Activated naive CD4-positive, alpha-beta T cell treated with anti-CD3 and anti-CD28 coated beads, Interleukin-2, amount 50 U/mL, for 16 hours (primary cell): ENCODE measurements at regions not wholly inside any gene's neighbourhood (a gene's known extent, or its start where the extent isn't known, plus 50 kb on each side); places are given as distances from the start of the nearest gene placed in this dataset.
A peak's percentile ranks its signal among the peaks of the same experiment; 100 is the strongest.
"Not testable (repeated sequence)": the region's sequence is repeated elsewhere in the genome, so short reads cannot be mapped to it uniquely, and the experiment has no call there.

Experiments
- DNase-seq: peaks from one replicate; pipeline ENCODE4 v3.0.0-alpha.2; 2020

DNA sequence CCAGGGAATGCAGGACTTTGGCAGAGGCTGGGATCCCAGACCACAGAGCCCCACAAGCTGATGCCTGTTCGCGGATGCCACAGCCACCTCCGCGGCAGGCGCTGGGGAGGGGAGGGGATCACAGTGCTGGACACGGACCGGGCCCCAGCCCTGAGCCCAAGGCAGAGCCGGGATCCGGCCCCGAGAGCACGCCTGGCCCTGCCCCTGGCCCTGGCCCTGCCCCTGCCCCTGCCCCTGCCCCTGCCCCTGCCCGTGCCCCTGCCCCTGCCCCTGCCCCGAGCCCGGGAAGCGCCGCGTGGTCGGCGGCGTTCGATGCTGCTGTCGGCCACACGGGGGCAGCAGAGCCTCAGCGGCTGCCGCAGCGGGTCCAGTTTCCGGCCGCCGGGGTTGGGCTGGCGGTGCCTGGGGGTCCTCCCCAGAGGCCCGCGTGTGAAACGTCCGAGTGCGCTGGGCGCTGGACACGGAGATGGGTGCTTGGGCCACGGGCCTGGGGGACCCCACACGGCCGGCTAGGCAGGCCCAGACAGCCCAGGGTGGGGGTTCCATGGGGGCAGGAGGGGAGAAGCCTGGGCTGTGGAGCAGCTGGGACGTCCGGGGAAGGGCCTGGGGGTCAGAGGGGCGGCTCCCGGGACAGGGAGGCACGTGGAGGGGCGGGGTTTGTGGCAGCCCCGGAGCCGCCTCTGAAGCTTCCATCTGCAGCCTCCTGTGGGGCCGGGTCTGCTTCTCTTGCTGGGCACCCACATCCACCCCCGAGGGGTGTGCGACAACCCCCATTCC, 153.8 kb downstream of the TMEM121 start:
- peak; percentile 38 for DNase-seq

DNA sequence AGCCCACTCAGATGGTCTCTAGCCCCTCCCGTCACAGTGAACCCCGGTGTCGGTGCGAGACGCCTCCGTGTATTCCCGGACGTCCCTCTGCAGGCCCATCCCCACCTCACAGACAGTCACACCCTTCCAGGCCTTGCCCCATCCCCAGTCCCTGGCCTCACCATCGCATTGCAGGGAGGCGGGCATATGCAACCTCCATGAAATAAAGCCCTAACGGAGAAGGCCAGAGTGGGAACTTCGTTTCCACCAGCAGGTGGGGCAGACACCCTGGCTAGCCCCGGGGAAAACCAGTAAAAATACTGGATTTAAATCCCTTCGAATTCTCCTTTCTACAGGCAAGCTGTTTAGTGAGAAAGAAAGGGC, 154.3 kb downstream of the TMEM121 start:
- DNase-seq: not testable (repeated sequence)

DNA sequence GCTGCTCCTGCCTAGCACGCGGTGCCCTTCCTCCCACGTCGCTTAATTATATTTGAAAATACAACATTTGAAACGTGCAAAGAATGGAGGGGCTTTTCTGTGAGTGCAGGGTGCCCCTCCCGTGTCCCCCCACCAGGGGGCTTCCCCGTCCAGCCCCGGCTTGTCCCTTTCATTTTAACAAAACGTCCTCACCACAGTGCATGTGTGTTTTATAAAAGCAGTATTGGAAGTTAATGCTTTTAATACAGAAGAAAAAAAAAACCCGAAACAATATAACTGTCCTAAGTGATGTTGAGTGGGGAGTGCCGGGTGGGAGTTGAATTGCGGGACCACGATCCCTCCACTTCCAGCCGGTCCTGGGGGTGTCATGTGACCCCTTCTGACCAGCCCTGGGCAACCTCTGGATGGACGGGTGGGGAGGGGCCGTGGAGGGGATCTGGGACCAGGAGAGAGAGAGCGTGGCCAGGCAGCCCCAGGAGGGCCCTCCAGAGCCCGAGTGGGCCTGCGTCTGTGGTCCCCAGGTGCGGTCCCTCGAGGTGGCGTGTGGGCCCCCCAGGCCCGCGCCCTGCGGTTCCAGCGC, 155.3 kb downstream of the TMEM121 start:
- not testable (repeated sequence) for DNase-seq

DNA sequence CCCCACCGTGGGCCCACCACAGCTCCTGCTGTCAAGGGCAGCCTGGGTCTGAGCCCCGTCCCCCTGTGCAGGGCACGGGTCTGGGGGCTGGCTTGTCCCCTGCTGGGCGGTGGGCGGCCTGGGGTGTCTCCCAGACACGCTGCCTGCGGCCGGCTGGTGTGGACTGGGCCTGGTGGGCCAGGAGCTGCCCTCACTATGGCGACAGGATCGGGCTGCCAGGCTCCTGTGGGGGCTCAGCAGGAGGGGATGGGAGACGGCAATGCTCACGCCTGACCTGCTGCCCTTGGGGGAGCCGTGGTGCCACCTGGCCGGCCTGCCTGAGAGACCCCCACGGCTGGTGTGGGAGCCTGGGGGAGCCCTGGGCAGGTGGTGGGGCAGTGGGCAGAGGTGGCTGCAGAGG, 156.1 kb downstream of the TMEM121 start:
- DNase-seq: not testable (repeated sequence)

DNA sequence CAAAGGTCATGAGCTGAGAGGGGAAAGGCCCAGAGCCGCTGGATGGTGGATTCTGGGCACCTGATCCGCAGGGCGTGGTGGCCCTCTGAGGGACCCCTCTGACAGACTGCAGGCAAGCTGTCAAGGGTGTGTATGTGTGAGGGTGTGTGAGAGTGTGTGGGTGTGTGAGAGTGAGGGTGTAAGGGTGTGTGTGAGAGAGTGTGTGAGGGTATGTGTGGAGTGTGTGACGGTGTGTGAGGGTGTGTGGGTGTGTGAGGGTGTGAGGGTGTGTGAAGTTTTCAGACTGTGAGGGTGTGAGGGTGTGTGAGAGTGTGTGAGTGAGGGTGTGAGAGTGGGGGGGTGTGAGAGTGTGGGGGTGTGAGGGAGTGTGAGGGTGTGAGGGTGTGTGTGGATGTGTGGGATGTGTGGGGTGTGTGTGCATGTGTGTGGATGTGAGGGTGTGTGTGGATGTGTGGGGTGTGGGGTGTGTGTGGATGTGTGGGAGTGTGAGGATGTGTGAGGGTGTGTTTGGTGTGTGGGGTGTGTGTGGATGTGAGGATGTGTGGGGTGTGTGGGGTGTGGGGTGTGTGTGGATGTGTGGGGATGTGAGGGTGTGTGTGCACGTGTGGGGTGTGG, 156.7 kb downstream of the TMEM121 start:
- no peak for DNase-seq

DNA sequence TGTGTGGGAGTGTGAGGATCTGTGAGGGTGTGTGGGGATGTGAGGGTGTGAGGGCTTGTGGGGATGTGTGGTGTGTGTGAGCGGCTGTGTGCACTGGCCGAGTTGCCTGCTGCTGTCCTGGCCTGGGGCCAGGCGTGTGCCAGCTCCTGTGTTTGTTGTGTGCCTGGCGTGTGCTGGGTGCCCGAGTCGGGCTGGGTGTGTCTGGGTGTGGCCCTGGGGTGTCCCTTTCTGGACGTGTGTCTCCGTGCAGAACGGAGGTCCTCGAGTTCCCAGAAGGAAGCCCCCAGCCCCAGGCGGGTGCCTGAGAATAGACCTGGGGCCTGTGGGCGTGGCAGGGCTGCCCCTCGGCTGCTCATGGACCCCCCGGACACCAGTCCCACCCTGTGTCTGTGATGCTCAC, 157.7 kb downstream of the TMEM121 start:
- DNase-seq: not testable (repeated sequence)

DNA sequence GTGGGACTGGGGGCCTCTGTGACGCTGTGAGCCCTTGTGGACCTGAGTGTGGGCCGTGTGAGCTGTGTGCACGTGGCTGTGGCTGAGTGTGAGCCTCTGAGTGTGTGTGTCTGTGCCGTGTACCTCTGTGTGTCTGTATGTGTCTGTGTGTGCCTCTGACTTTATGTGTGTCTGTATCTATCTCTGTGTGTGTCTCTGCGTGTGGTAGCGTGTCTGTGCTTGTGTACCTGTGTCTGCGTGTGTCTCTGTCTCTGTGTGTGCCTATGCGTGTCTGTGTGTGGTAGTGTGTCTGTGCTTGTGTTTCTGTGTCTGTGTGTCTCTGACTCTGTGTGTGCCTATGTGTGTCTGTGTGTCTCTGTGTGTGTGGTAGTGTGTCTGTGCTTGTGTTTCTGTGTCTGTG, 158.2 kb downstream of the TMEM121 start:
- DNase-seq: not testable (repeated sequence)

DNA sequence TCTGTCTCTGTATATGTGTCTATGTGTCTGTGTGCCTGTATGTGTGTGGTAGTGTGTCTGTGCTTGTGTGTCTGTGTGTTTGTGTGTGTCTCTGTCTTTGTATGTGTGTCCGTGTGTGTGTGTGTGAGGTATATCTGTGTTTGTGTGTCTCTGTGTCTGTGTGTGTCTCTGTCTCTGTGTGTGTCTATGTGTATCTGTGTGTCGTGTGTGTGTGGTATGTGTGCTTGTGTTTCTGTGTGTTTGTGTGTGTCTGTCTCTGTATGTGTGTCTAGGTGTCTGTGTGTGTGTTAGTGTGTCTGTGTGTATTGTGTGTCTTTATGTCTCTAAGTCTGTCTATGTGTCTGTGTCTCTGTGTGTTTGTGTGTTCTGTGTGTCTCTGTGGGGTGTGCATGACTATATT, 158.6 kb downstream of the TMEM121 start:
- no peak for DNase-seq

DNA sequence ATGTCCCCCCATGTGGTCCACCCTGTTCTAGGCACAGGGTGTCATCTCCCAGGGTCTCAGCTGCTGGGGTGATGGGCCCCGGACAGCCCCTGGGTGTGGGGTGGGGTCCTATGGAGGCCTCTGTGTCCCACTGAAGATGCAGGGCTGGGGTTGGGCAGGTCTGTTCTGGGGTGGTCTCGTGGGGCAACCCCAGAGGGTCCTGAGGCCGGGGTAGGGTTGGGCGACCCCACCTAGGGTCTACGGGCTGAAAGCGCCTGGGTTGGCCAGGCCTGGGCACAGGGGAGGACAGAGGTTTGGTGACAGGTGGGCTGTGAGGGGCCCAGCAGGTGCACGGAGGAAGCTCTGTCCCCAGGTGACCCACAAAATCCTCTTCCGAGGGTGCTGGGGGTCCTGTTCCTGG, 159.2 kb downstream of the TMEM121 start:
- not testable (repeated sequence) for DNase-seq

DNA sequence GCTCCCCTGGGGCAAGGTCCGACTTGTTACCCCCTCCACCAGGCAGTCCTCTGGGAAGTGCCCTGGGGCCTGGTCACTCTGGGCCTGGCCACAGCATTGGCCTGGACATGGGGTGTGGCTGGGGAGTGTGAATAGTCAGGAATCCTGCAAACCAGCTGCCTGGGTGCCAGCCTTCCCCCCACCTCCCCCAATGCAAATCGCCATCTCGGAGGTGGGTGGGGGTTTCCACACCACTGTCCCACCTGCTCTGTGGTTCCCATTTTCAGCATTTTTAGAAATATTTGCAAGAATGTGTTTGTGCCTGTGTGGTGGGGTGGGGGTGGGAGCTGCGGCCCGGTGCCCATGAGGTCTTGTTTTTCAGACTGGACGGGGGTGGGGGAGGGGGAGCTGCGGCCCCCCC, 159.7 kb downstream of the TMEM121 start:
- not testable (repeated sequence) for DNase-seq

DNA sequence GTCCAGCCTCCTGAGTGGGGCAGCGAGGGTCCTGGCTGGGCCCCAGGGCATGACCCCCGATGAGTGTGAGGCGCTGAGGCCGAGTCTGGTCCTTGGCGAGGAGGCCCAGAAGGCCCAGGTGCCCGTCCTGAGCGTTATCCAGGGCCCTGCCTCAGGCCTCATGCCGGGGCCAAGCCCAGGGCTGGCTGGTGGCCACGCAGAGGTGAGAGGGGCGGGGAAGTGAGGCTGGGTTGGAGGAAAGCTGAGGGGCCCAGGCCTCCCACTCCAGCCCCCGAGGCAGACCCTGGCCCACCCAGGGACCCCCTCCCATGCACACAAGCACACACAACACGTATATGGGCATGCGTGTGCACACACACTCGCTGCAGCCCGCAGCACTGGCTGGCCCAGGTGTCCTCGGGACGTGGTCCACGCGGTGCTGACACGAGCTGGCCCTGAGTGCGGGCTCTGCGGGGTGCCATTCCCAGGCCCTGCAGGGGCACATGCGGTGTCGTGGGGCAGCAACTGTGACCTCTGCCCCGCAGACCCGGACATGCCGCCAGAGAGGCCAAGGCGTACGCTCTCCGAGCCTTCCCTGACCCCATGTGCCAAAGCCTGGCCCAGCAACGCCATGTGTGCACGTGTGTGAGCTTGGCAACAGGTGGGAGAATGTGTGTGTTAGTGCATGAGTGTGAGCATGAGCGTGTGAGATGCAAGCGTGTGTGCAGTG, 160.2 kb downstream of the TMEM121 start:
- DNase-seq: not testable (repeated sequence)

DNA sequence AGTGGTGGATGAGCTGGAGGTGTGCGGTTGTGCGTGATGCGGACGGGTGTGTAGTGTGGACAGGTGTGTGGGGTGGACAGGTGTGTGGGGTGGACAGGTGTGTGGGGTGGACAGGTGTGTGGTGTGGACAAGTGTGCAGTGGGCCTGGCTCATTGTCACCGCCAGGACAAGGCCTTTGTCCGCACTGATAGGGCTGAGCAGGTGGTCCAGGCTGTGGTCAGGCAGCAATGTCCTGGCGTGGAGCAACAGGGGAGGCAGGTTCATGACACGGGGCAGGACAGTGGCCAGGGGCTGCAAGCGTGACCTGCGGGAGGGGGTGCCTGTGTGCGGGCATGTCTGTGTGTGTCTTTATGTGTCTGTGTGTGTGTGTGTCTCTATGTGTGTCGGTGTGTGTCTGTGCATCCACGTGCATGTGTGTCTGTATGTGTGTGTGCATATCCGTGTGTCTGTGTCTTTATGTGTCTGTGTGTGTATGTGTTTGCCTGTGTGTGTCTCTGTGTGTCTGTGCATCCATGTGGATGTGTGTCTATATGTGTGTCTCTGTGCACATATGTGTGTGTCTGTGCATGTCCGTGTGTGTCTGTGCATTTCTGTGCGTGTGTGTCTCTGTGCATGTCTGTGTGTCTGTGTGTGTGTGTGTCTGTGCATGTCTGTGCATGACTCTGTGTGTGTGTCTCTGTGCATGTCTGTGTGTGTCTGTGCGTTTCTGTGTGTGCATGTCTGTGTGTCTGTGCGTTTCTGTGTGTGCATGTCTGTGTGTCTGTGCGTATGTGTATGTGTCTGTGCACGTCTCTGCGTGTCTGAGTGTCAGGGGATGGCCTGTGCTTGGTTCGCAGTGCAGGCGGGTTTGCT, 161.0 kb downstream of the TMEM121 start:
- not testable (repeated sequence) for DNase-seq

DNA sequence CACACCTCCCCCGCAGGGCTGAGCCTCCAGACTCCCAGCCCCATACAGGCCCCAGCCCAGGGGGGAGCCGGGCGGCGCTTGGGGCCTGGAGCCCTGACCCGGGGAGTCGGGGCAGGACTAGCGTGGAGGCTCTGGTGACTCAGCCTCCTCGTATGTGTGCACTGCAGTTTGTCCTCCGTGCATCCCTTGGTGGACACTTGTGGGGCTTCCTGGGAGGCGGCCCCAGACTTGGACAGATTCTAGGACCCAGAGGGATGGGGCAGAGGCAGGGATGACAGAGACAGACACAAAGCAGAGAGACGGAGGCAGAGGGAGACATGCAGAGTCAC, 161.6 kb downstream of the TMEM121 start:
- DNase-seq: not testable (repeated sequence)

DNA sequence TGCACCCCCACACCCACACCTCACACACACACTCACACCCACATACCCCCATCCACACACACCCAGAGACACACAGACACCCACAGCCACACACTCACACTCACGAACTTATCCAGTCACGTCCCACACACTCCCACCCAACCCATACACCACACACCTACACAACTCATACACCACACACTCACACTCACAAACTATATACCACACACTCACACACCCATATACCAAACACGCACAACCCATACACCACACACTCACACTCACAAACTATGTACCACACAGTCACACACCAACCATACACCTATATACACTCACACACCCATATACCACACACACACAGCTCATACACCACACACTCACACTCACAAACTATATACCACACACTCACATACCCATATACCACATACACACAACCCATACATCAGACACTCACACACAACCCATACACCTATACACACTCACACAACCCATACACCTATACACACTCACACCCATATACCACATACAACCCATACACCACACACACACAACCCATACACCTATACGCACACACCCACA, 162.4 kb downstream of the TMEM121 start:
- DNase-seq: not testable (repeated sequence)

DNA sequence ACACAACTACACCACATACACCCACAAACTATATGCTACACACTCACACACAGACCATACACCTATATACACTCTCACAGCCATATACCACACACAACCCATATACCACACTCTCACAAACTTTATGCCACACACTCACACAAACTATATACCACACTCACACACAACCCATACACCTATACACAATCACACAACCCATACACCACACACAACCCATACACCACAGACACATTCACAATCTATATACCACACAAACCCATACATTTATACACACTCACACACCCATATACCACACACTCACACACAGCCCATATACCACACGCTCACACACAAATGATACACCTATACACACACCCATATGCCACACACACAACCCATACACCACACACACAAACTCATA, 163.3 kb downstream of the TMEM121 start:
- DNase-seq: no peak

DNA sequence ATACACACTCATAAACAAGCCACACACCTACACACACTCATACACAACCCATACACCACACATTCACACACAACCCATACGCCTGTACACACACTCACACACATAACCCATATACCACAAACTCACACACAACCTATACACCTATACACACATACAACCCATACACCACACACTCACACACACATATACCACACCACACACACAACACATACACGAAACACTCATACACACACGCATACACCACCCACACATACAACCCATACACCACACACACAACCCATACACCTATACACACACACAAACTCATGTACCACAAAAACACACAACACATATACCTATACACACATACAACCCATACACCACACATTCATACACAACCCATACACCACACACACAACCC, 164.3 kb downstream of the TMEM121 start:
- DNase-seq: no peak

DNA sequence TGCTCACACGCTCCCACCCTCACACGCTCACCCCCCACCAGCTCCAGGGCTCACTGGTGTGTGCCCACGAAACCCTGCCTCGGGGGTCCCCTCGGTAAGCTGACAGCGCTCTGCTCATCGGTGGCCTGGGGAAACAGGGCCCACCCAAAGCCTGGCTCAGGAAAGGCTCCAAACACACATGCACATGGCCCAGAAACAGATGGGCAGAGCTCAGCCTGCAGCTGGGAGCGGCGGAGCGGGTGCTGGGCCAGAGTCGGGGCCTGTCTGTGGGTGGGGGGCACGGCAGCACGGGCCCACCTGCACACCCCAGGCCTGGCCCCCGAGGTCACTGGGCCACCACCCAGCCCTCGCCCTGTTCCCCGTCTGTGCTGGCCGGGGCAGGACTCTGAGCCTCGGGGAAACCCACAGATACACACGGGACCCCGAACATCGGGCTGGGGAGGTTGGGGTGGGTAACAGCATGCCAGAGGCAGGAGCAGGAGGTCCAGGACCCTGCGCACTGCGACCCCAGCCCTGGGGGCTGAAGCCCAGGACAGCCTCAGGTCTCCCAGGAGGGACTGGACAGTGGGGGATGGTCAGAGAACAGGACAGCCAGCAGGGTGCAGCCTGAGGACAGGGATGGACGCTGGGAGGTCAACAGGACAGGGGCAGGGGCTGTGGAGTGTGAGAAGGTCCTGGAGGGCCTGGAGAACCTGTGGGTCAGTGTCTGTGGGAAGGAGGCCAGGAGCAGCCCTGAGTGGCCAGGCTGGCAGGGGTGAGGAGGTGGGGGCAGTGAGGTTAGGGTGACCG, 165.1 kb downstream of the TMEM121 start:
- DNase-seq: not testable (repeated sequence)

DNA sequence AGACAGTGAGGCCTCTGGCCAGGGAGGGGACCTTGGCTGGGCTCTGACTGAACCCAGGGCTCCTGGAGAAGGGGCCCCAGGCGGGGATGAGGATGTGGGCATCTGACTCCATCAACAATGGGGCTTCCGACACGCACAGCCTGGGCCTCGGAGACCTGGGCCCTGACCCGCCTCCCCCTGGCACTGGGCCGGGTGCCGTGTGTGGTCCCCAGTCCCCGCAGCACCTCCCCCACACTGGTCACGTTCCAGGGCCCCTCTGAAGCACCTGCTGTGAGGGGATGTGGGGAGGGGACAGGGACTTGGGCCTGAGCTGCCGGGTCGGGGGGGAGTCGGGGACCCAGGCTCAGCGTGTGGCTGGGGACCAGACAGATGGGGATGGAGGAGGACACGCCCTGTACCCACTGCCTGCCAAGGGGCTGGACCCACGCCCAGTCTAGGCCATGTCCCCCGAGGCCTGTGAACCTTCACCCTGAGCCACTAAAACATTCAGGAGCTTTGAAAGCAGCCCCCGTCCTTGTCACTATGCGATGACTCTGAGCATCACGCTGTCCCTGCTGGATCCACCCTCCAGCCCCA, 165.8 kb downstream of the TMEM121 start:
- not testable (repeated sequence) for DNase-seq

DNA sequence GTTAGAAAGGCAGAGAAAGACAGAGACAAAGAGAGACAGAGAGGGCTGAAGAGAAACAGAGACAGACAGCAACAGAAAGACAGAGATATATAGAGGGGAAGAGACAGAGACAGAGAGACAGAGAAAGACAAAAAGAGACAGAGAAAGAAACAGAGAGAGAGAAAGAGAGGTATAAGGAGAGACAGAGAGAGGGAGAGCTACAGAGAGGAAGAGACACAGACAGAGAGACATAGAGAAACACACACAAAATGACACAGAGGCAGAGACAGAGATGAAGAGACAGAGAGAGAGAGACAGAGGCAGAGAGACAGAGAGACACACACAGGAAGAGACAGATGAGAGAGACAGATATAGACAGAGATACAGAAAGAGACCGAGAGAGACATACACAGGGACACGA, 168.6 kb downstream of the TMEM121 start:
- no peak for DNase-seq

DNA sequence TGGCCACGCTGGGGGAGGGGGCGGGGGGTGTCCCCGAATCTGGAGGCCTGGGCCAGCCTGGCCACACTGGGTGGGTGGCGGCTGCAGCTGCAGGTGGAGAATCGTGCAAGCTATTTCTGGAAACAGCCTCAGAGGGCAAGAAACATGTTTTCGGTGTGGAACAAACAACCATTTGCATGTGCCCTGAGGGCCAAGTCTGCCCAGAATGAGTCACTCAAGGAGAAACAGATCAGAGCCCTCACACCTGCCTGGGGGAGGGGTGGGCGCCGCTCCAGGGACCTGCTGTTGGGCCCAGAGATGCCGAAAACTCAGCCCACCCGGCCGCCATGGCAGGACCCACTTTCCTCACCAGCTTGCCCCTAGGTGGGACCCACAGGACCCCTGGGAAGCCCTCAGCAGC, 170.0 kb downstream of the TMEM121 start:
- DNase-seq: not testable (repeated sequence)

DNA sequence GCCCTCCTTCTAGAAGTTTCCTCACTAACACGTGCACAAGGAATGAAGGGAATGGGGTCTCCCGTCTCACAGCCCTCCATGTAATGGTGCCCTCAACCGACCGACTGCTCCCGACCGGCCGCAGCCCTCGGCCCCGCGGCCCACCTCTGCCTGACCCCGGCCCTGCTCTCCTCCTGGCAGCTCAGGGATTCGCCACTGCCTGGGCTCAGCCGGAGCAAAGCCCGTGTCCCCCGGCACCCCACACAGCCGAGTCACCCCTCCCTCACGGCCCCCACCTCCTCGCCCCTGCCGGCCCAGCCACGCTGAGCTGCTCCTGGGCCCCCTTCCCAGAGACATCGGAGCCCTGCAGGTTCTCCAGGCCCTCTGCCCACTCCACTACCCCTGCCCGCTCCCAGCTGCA, 171.0 kb downstream of the TMEM121 start:
- DNase-seq: not testable (repeated sequence)
